IMR-90 (cell line): ENCODE measurements at regions not wholly inside any gene's neighbourhood (a gene's known extent, or its start where the extent isn't known, plus 50 kb on each side); places are given as distances from the start of the nearest gene placed in this dataset.

ENCODE experiments used
- ATAC-seq: fragments of 200-7000 bp; cut with Tn5 transposase; 2 replicates; pipeline ENCODE4 v1.9.1; 2020; ENCODE audit warnings: low read depth, mild to moderate bottlenecking, moderate library complexity
- BruUV-seq: library from RNA; stranded (reverse); fragments of 400-500 nt; replicated peaks from 2 replicates; lab custom pipeline; 2021; lab: Mats Ljungman, UMichigan
- CTCF ChIA-PET: fragments of 300-600 bp; formaldehyde crosslinking; extraction: SDS; loops from one replicate; lab custom pipeline; 2021; ENCODE audit warnings: antibody characterized with exemption; lab: Yijun Ruan, JAX
- POLR2A ChIA-PET: fragments of 300-600 bp; sonication (Branson Sonifier 250); formaldehyde crosslinking; loops from one replicate; lab custom pipeline; 2022; ENCODE audit warnings: antibody characterized with exemption; ENCODE audit not compliant: unreplicated experiment; lab: Charles Lee
- DNase-seq: peaks from one replicate; pipeline ENCODE4 v3.0.0; 2013
- H2AFZ ChIP-seq: replicated peaks from 2 replicates; pipeline ENCODE3; 2013; ENCODE audit warnings: low read length, mild to moderate bottlenecking; ENCODE audit not compliant: poor library complexity
- H2AK5ac ChIP-seq: 2 replicates; pipeline ENCODE4 v1.6.1; 2013; ENCODE audit warnings: low read depth, low read length, inconsistent platforms
- H2AK9ac ChIP-seq: replicated peaks from 2 replicates; pipeline ENCODE3; 2013; ENCODE audit warnings: mild to moderate bottlenecking, low read depth, low read length, moderate library complexity; ENCODE audit not compliant: poor library complexity
- H2BK120ac ChIP-seq: 2 replicates; pipeline ENCODE4 v1.6.1; 2013; ENCODE audit warnings: low read depth, low read length, inconsistent platforms
- H2BK15ac ChIP-seq: 3 replicates; pipeline ENCODE4 v1.6.1; 2013; ENCODE audit warnings: low read depth, low read length, inconsistent platforms
- H2BK20ac ChIP-seq: 2 replicates; pipeline ENCODE4 v1.6.1; 2013; ENCODE audit warnings: low read depth, mild to moderate bottlenecking, inconsistent platforms, low read length, moderate library complexity
- H2BK5ac ChIP-seq: 2 replicates; pipeline ENCODE4 v1.6.1; 2013; ENCODE audit warnings: mild to moderate bottlenecking, low read depth, low read length, inconsistent platforms; ENCODE audit not compliant: poor library complexity, severe bottlenecking
- H3K14ac ChIP-seq: replicated peaks from 2 replicates; pipeline ENCODE4 v1.6.1; 2013; ENCODE audit warnings: low read depth, low read length, inconsistent platforms
- H3K18ac ChIP-seq: 2 replicates; pipeline ENCODE4 v1.6.1; 2013; ENCODE audit warnings: low read depth, low read length, control low read depth
- H3K23ac ChIP-seq: 2 replicates; pipeline ENCODE4 v1.6.1; 2013; ENCODE audit warnings: low read depth, low read length, inconsistent platforms
- H3K27ac ChIP-seq: 2 replicates; pipeline ENCODE4 v1.5.1; 2013; ENCODE audit warnings: mild to moderate bottlenecking, control low read depth, low read length; ENCODE audit not compliant: insufficient read depth
- H3K27me3 ChIP-seq: 2 replicates; pipeline ENCODE4 v1.6.1; 2013; ENCODE audit warnings: low read length; ENCODE audit not compliant: control insufficient read depth, insufficient read depth
- H3K36me3 ChIP-seq: 2 replicates; pipeline ENCODE4 v1.6.1; 2013; ENCODE audit warnings: low read length, mixed read lengths; ENCODE audit not compliant: control insufficient read depth, insufficient read depth
- H3K4ac ChIP-seq: 2 replicates; pipeline ENCODE4 v1.6.1; 2013; ENCODE audit warnings: low read depth, low read length, inconsistent platforms
- H3K4me1 ChIP-seq: 2 replicates; pipeline ENCODE4 v1.6.1; 2013; ENCODE audit warnings: low read length, mixed read lengths; ENCODE audit not compliant: control insufficient read depth, insufficient read depth
- H3K4me2 ChIP-seq: 2 replicates; pipeline ENCODE4 v1.6.1; 2013; ENCODE audit warnings: low read depth, mild to moderate bottlenecking, control low read depth, low read length, moderate library complexity
- H3K4me3 ChIP-seq: 2 replicates; pipeline ENCODE4 v1.5.1; 2013; ENCODE audit warnings: low read depth, mild to moderate bottlenecking, control low read depth, low read length, moderate library complexity; ENCODE audit not compliant: insufficient read depth
- H3K56ac ChIP-seq: 2 replicates; pipeline ENCODE4 v1.6.1; 2013; ENCODE audit warnings: low read length, inconsistent platforms; ENCODE audit not compliant: insufficient read depth; ENCODE audit errors: extremely low read depth
- H3K79me1 ChIP-seq, 2 experiments: 2 replicates each; pipeline ENCODE4 v1.6.1; 2013; ENCODE audit warnings: low read length in 2 of 2, inconsistent platforms in 1 of 2, low read depth in 1 of 2
- H3K9ac ChIP-seq: 2 replicates; pipeline ENCODE4 v1.6.1; 2013; ENCODE audit warnings: low read depth, low read length, control low read depth
- H3K9me1 ChIP-seq: 2 replicates; pipeline ENCODE4 v1.6.1; 2013; ENCODE audit warnings: low read length, inconsistent platforms; ENCODE audit not compliant: insufficient read depth
- H3K9me3 ChIP-seq: 2 replicates; pipeline ENCODE4 v1.6.1; 2013; ENCODE audit warnings: low read length; ENCODE audit not compliant: control insufficient read depth, insufficient read depth
- H4K20me1 ChIP-seq: 2 replicates; pipeline ENCODE4 v1.6.1; 2013; ENCODE audit warnings: low read length, inconsistent platforms; ENCODE audit not compliant: insufficient read depth
- H4K5ac ChIP-seq: 2 replicates; pipeline ENCODE4 v1.6.1; 2013; ENCODE audit warnings: mild to moderate bottlenecking, low read depth, low read length, control low read depth
- H4K8ac ChIP-seq, 2 experiments: 2 replicates each; pipeline ENCODE4 v1.6.1; 2013; ENCODE audit warnings: low read depth in 2 of 2, low read length in 2 of 2, control low read depth in 1 of 2, inconsistent platforms in 1 of 2
- H4K91ac ChIP-seq: 2 replicates; pipeline ENCODE4 v1.6.1; 2013; ENCODE audit warnings: low read depth, low read length, inconsistent platforms; ENCODE audit not compliant: insufficient read depth
- BHLHE40 ChIP-seq: fragments of 150-350 bp; IDR thresholded peaks from 2 replicates; pipeline ENCODE4 v1.6.1; 2016; ENCODE audit warnings: mild to moderate bottlenecking, low read depth, low read length
- CEBPB ChIP-seq: IDR thresholded peaks from 2 replicates; pipeline ENCODE4 v1.6.1; 2012; ENCODE audit warnings: low read depth, low read length, improper control_type of control experiment
- CHD1 ChIP-seq: IDR thresholded peaks from 2 replicates; pipeline ENCODE4 v1.6.1; 2012; ENCODE audit warnings: low read depth, low read length, improper control_type of control experiment
- CTCF ChIP-seq: conservative IDR thresholded peaks from 2 replicates; pipeline ENCODE4 v1.5.1; 2012; ENCODE audit warnings: mild to moderate bottlenecking, low read depth, low read length, improper control_type of control experiment
- ELK1 ChIP-seq: fragments of 150-350 bp; IDR thresholded peaks from 2 replicates; pipeline ENCODE4 v1.6.1; 2016; ENCODE audit warnings: low read depth, mild to moderate bottlenecking, low read length, moderate library complexity, borderline replicate concordance
- FOS ChIP-seq: fragments of 150-350 bp; IDR thresholded peaks from 2 replicates; pipeline ENCODE4 v1.6.1; 2016; ENCODE audit warnings: low read depth, low read length
- MAZ ChIP-seq: IDR thresholded peaks from 2 replicates; pipeline ENCODE4 v1.6.1; 2012; ENCODE audit warnings: low read depth, mild to moderate bottlenecking, low read length, improper control_type of control experiment, moderate library complexity, borderline replicate concordance
- MXI1 ChIP-seq: IDR thresholded peaks from 2 replicates; pipeline ENCODE4 v1.6.1; 2012; ENCODE audit warnings: low read depth, mild to moderate bottlenecking, low read length, moderate library complexity, borderline replicate concordance
- NFE2L2 ChIP-seq: fragments of 150-350 bp; IDR thresholded peaks from 2 replicates; pipeline ENCODE4 v1.6.1; 2016; ENCODE audit warnings: low read depth, mild to moderate bottlenecking, low read length
- POLR2A ChIP-seq: IDR thresholded peaks from 2 replicates; pipeline ENCODE4 v1.6.1; 2012; ENCODE audit warnings: mild to moderate bottlenecking, low read depth, low read length
- RAD21 ChIP-seq: IDR thresholded peaks from 2 replicates; pipeline ENCODE4 v1.6.1; 2012; ENCODE audit warnings: low read length, improper control_type of control experiment
- RCOR1 ChIP-seq: IDR thresholded peaks from 2 replicates; pipeline ENCODE4 v1.6.1; 2012; ENCODE audit warnings: mild to moderate bottlenecking, low read length, improper control_type of control experiment; ENCODE audit not compliant: insufficient replicate concordance
- RFX5 ChIP-seq: IDR thresholded peaks from 2 replicates; pipeline ENCODE4 v1.8.0; 2012; ENCODE audit warnings: low read depth, mild to moderate bottlenecking, low read length, moderate library complexity
- SMC3 ChIP-seq: fragments of 150-350 bp; IDR thresholded peaks from 2 replicates; pipeline ENCODE4 v1.6.1; 2016; ENCODE audit warnings: low read depth, mild to moderate bottlenecking, antibody characterized with exemption, low read length, moderate library complexity
- USF2 ChIP-seq: fragments of 150-350 bp; IDR thresholded peaks from 2 replicates; pipeline ENCODE4 v1.6.1; 2017; ENCODE audit warnings: mild to moderate bottlenecking, antibody characterized with exemption, low read length, low read depth
- WGBS, 2 experiments: methylation state at CpG; one replicate each; pipeline versions ENCODE4 v1.1.5 to v1.1.7; 2013; ENCODE audit warnings: missing lambda C conversion rate in 2 of 2; ENCODE audit not compliant: insufficient read length in 1 of 2; ENCODE audit errors: extremely low coverage in 2 of 2; 5-methylcytosine and 5-hydroxymethylcytosine counted together
- dilution Hi-C: fragments of 300-500 bp; cut with HindIII; formaldehyde crosslinking; loops from one replicate; pipeline ENCODE4 v1.14.3; 2018; ENCODE audit warnings: low sequenced_read_pairs; ENCODE audit not compliant: unreplicated experiment
- in situ Hi-C: fragments of 300-500 bp; cut with MboI; formaldehyde crosslinking; loops from 3 replicates; pipeline ENCODE4 v1.14.3; 2019; ENCODE audit warnings: low sequenced_read_pairs, inconsistent platforms, mixed read lengths
- intact Hi-C: fragments of 100-400 bp; cut with micrococcal nuclease; formaldehyde crosslinking; loops from 2 replicates; pipeline ENCODE4 v1.10.0; 2022

- Histone ChIP-seq H2BK5ac (no peak overlapping the region), H2BK120ac (no peak overlapping the region), H4K20me1 (no peaks in the 10 kb centered on the region), H3K23ac (no peak overlapping the region), H3K9ac (no peak overlapping the region), H4K5ac (no peak overlapping the region), H3K9me3 (no peaks in the 10 kb centered on the region), H3K4me1 (no peaks in the 10 kb centered on the region), H2BK15ac (no peak overlapping the region), H2BK20ac (no peak overlapping the region), H3K27ac (no peak overlapping the region), H3K79me1 (no peaks in the 10 kb centered on the region), H3K9me1 (no peaks in the 10 kb centered on the region), H3K36me3 (no peaks in the 10 kb centered on the region), H3K4me3 (no peak overlapping the region), H2AK9ac (no peak overlapping the region), H4K8ac (no peak overlapping the region), H2AK5ac (no peak overlapping the region), H3K4ac (no peak overlapping the region), H3K4me2 (no peak overlapping the region), H3K56ac (no peak overlapping the region), H3K18ac (no peak overlapping the region), H4K91ac (no peak overlapping the region), H2AFZ (no peak overlapping the region), H3K14ac (no peak overlapping the region), H3K27me3 (no peaks in the 10 kb centered on the region)
- DNase-seq = no peak
- WGBS, 2 experiments = no CpG with 5 or more reads among the region's 4 CpGs
- intact Hi-C loops = no loop called here
- BruUV-seq = no TSS peak
- dilution Hi-C loops = no loop called here
- ChIA-PET CTCF (no interaction called here), POLR2A (no interaction called here)
- TF ChIP-seq BHLHE40 (no peak), RCOR1 (no peak), MXI1 (no peak), FOS (no peak), CTCF (no peak), MAZ (no peak), CHD1 (no peak), SMC3 (no peak), NFE2L2 (no peak), RAD21 (no peak), ELK1 (no peak), RFX5 (no peak), POLR2A (no peak), USF2 (no peak), CEBPB (no peak)
- in situ Hi-C loops = no loop called here
- no peak for ATAC-seq
Measured at GRCh38 chr7:114095885-114096284, 177.1 kb upstream of the PPP1R3A start.
